HUES6 (cell line): ENCODE measurements at regions not wholly inside any gene's neighbourhood (a gene's known extent, or its start where the extent isn't known, plus 50 kb on each side); places are given as distances from the start of the nearest gene placed in this dataset.
"Not testable (repeated sequence)": the region's sequence is repeated elsewhere in the genome, so short reads cannot be mapped to it uniquely, and the experiment has no call there.

ENCODE experiments used
- H3K27ac ChIP-seq: 2 replicates; pipeline ENCODE4 v1.7.0; 2013; ENCODE audit warnings: low read depth, mild to moderate bottlenecking, low read length, inconsistent platforms
- H3K27me3 ChIP-seq: 2 replicates; pipeline ENCODE4 v1.6.1; 2013; ENCODE audit warnings: low read length; ENCODE audit not compliant: control insufficient read depth, insufficient read depth
- H3K36me3 ChIP-seq: 2 replicates; pipeline ENCODE4 v1.6.1; 2013; ENCODE audit warnings: low read length; ENCODE audit not compliant: control insufficient read depth, insufficient read depth
- H3K4me1 ChIP-seq: 2 replicates; pipeline ENCODE4 v1.6.1; 2013; ENCODE audit warnings: low read length; ENCODE audit not compliant: control insufficient read depth, insufficient read depth
- H3K4me3 ChIP-seq: 2 replicates; pipeline ENCODE4 v1.5.1; 2013; ENCODE audit warnings: low read depth, low read length
- H3K9ac ChIP-seq: one replicate; pipeline ENCODE4 v1.6.1; 2013; ENCODE audit warnings: mild to moderate bottlenecking, low read length
- H3K9me3 ChIP-seq: 2 replicates; pipeline ENCODE4 v1.6.1; 2013; ENCODE audit warnings: low read depth, low read length; ENCODE audit not compliant: control insufficient read depth, insufficient read depth

DNA sequence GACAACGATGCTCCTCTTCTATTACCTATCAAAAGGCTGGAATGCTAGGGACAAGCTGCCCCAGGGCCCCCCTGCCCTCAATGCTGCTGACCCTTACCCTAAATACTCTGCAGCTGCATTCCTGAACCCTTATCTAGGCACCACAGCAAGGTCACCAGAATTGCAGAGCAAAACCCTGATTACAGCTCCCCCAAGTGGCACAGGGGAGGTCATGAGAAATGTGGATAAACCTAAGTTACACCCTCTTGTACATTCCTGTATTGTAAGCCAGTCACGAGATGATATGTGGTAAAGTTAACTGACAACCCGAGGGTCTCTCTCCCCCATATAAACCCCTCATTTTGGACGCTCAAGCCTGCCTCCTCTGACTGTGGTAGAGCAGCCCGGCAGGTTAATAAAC lies 411.8 kb upstream of the STXBP6 start:
- Histone ChIP-seq H3K9ac (no peak overlapping the region), H3K9me3 (no peaks in the 10 kb centered on the region; the same call in none of the 2 replicates), H3K4me1 (peaks cover 11% of the 10 kb centered on the region), H3K27ac (no peak overlapping the region), H3K36me3 (no peaks in the 10 kb centered on the region), H3K27me3 (no peaks in the 10 kb centered on the region), H3K4me3 (no peak overlapping the region)

GRCh38 chr14:25444381-25444780 lies 394.4 kb upstream of the STXBP6 start:
- no peaks in the 10 kb centered on the region for H3K27me3 ChIP-seq
- H3K9ac ChIP-seq, result no peak overlapping the region
- no peaks in the 10 kb centered on the region for H3K9me3 ChIP-seq
- H3K27ac ChIP-seq, result no peak overlapping the region
- H3K36me3 ChIP-seq, result no peaks in the 10 kb centered on the region
- H3K4me1 ChIP-seq, result no peaks in the 10 kb centered on the region
- H3K4me3 ChIP-seq, result no peak overlapping the region

- not testable (repeated sequence) for H3K27me3 ChIP-seq, H3K9me3 ChIP-seq, H3K4me3 ChIP-seq, H3K36me3 ChIP-seq, H3K9ac ChIP-seq, H3K4me1 ChIP-seq, H3K27ac ChIP-seq
Observed at GRCh38 chr14:25440382-25440781, 390.4 kb upstream of the STXBP6 start.

- no peak overlapping the region for H3K27ac ChIP-seq
- H3K4me1 ChIP-seq, result no peaks in the 10 kb centered on the region
- no peak overlapping the region for H3K4me3 ChIP-seq
- H3K36me3 ChIP-seq, result no peaks in the 10 kb centered on the region
- no peaks in the 10 kb centered on the region for H3K9me3 ChIP-seq
- H3K9ac ChIP-seq, result no peak overlapping the region
- no peaks in the 10 kb centered on the region for H3K27me3 ChIP-seq
Observed at GRCh38 chr14:25436906-25437305, 387.0 kb upstream of the STXBP6 start.

DNA sequence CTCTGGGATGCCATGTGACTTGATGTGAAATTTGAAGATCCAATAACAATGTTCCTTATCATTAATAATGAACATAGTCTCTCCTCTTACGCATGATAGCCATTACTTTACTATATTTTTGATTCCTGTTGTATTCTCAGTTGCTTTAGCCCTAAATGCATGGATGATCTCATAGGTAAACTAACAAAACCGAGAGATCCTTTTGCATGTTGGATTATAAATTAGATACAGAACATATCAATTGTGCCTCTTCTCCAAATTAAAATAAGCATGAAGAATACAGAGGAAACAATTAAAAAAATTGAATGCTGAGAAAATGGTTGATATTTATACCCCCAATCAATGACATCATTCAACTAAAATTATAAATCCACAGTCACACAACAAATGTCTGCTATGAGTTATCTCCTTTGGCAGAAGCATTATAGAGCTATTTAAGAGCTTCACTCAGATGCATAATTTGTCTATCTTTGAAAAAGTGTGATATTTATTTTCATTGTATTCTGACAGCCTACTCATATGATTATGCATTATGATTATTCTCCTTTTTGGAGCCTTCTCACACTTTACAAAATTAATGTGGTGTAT lies 386.4 kb upstream of the STXBP6 start:
- no peak overlapping the region for H3K9ac ChIP-seq
- H3K27me3 ChIP-seq, result no peaks in the 10 kb centered on the region
- H3K36me3 ChIP-seq, result no peaks in the 10 kb centered on the region
- H3K27ac ChIP-seq, result no peak overlapping the region
- H3K4me3 ChIP-seq, result no peak overlapping the region
- no peaks in the 10 kb centered on the region for H3K9me3 ChIP-seq
- H3K4me1 ChIP-seq, result no peaks in the 10 kb centered on the region

DNA sequence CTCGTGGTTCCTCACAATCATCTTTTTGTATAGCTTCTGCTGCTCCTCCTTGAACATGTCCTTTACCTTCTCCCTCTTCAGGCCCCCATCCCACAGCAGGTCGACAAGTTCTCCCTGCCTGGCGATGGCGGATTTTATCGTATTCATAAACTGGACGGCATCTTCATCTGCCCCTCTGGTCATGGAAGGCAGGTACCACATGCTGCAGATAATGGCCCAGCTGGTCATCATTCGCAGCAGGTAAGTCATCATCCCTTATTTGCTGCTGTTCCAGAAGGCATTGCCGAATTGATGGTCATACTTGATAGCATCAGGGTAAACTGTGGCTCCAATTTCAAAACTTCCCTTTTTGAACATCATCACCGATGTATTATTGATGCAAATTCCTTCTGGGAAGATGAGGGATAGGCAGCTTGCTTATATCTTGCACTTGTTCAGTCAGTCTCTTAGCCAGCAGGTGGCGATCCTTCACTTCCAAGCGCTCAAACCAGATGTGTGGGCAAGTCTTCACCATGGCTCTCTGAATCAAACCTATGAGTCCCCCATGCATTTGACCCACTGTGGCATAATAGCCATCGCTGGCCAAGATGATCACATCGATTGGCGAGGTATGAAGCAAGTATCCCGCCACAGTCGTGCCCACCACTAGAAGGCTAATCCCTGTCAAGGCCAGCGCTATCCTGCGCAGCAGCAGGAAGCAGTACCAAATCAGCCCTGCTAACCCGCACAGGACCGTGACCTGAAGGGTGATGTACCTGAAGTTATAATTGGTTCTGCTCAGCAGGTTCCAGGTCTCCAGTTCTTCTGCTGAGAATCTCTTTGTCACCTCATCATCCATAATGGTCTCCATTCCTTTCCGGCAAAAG lies 381.5 kb upstream of the STXBP6 start:
- Histone ChIP-seq H3K4me3 (no peak overlapping the region), H3K27me3 (no peaks in the 10 kb centered on the region), H3K27ac (no peak overlapping the region), H3K36me3 (no peaks in the 10 kb centered on the region), H3K4me1 (no peaks in the 10 kb centered on the region), H3K9ac (no peak overlapping the region), H3K9me3 (peaks cover 16% of the 10 kb centered on the region; the same call in 1 of the 2 replicates)

DNA sequence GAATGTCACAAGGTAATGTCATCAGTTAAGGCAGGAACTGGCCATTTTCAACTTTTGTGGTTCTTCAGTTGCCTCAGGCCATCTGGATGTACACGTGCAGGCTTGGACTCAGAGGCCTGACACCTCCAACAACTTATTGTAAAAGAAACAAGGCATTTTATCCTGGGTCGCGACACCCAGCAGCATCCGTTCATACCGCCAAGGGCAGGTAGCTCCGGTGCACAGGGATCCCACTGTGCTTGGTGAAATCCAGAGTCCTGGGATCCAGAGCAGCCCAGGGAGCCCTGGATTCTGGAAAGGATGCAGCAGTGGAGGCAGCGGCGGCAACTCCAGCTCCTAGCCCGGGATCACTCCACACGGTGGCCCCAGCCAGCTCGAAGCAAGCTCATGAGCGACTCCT lies 380.9 kb upstream of the STXBP6 start:
- H3K4me3 ChIP-seq, result no peak overlapping the region
- H3K9me3 ChIP-seq, result peaks cover 16% of the 10 kb centered on the region; the same call in 1 of the 2 replicates
- no peaks in the 10 kb centered on the region for H3K27me3 ChIP-seq
- no peaks in the 10 kb centered on the region for H3K36me3 ChIP-seq
- H3K4me1 ChIP-seq, result no peaks in the 10 kb centered on the region
- no peak overlapping the region for H3K9ac ChIP-seq
- H3K27ac ChIP-seq, result no peak overlapping the region

GRCh38 chr14:25412998-25413397 lies 363.1 kb upstream of the STXBP6 start:
- no peak overlapping the region for H3K27ac ChIP-seq
- H3K9ac ChIP-seq, result no peak overlapping the region
- no peaks in the 10 kb centered on the region for H3K4me1 ChIP-seq
- no peaks in the 10 kb centered on the region for H3K27me3 ChIP-seq
- no peaks in the 10 kb centered on the region for H3K9me3 ChIP-seq
- no peak overlapping the region for H3K4me3 ChIP-seq
- no peaks in the 10 kb centered on the region for H3K36me3 ChIP-seq

DNA sequence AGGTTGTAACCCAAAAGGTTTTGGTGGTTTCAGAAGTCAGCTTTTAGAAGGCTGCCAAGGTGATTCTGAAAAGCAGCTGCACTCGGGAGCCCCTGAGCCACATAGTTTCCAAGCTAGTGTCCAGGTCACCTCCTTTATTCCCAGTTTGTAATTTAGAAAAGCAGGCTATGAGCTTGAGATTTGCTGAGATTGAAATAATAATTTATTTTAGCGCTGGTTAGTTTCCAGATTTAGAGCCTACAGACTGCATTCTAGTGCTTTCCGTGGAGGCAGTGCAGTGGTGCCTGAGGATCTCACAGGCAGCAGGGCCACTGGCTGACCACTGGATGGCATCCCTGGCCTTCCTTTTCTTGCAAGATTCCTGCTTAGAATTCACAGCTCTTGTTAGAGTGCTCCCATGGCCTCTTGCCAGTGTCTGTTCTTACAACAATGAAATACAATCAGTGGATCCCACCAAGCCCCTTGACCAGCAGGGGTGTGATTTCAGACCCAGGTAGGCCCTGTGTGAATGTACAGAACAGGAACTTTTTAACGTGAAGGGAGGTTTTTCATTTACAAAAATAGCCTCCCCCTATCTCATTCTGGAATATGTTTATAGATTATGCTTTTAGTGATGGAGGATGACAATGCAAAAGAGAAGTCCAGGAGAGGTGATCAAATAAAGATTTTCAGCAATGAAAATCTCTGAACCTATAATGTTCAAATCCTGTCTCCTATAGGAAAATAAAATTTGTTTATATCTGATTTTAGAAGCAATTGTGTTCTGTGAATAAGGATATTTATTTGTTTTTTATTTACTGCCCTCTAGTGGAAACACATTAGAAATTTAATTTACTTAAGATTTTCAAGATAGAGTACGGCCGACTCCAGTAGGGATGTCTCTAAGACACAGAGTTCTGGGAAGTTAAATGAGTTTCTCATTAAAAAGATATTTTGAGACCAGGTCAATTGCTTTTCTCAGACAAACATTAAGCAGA lies 362.1 kb upstream of the STXBP6 start:
- Histone ChIP-seq H3K4me3 (no peak overlapping the region), H3K9ac (no peak overlapping the region), H3K4me1 (no peaks in the 10 kb centered on the region), H3K9me3 (no peaks in the 10 kb centered on the region), H3K27me3 (no peaks in the 10 kb centered on the region), H3K27ac (no peak overlapping the region), H3K36me3 (no peaks in the 10 kb centered on the region)

- no peaks in the 10 kb centered on the region for H3K4me1 ChIP-seq
- no peak overlapping the region for H3K27ac ChIP-seq
- H3K27me3 ChIP-seq, result no peaks in the 10 kb centered on the region
- no peaks in the 10 kb centered on the region for H3K9me3 ChIP-seq
- H3K4me3 ChIP-seq, result no peak overlapping the region
- no peaks in the 10 kb centered on the region for H3K36me3 ChIP-seq
- H3K9ac ChIP-seq, result no peak overlapping the region
Observed at GRCh38 chr14:25406818-25407217, 356.9 kb upstream of the STXBP6 start.
